ENCODE measurements at regions not wholly inside any gene's neighbourhood (a gene's known extent, or its start where the extent isn't known, plus 50 kb on each side); places are given as distances from the start of the nearest gene placed in this dataset.

GRCh38 chr2:16063251-16063850 is 123.0 kb downstream of the MYCN start:
- TF ChIP-seq POLR2AphosphoS5 (IDR thresholded peaks at IDR 0.05) (no peak), CTCF (IDR thresholded peaks at IDR 0.05) (no peak), POLR2A (IDR thresholded peaks at IDR 0.05) (no peak)
